Thyroid gland (tissue), 4 donors: ENCODE measurements at regions not wholly inside any gene's neighbourhood (a gene's known extent, or its start where the extent isn't known, plus 50 kb on each side); places are given as distances from the start of the nearest gene placed in this dataset.

Experiments used
- CTCF ChIP-seq, 6 experiments: fragments of 200-600 bp in 3 of 6; fragments of 450-650 bp in 3 of 6; sonication (generic) in 3 of 6; IDR thresholded peaks; one replicate each; pipeline ENCODE4 v1.5.1; 2016 to 2019; ENCODE audit warnings: antibody characterized with exemption in 6 of 6, mild to moderate bottlenecking in 2 of 6, inconsistent platforms in 1 of 6, moderate library complexity in 1 of 6
- POLR2A ChIP-seq, 2 donors: fragments of 450-650 bp; IDR thresholded peaks; one replicate each; pipeline ENCODE4 v1.6.1; 2017; ENCODE audit warnings: antibody characterized with exemption in 2 of 2, mild to moderate bottlenecking in 2 of 2, moderate library complexity in 1 of 2

- no peak for TF ChIP-seq POLR2A (IDR thresholded peaks at IDR 0.05)
- TF ChIP-seq CTCF (IDR thresholded peaks at IDR 0.05): no peak
These were observed 92.4 kb upstream of the TSC22D2 start for GRCh38 chr3:150315721-150316120.
